Astrocyte (in vitro differentiated cells and primary cell): ENCODE measurements at regions not wholly inside any gene's neighbourhood (a gene's known extent, or its start where the extent isn't known, plus 50 kb on each side); places are given as distances from the start of the nearest gene placed in this dataset.

Experiments
- DNase-seq: peaks from one replicate; pipeline ENCODE4 v3.0.0-alpha.2; 2010; ENCODE audit warnings: low read depth
- FAIRE-seq: peaks from 2 replicates; lab custom pipeline; 2011; peaks lifted over from hg19 to GRCh38; lab: Jason Lieb, UNC
- H2AFZ ChIP-seq: 2 replicates; pipeline ENCODE4 v1.6.0; 2012; ENCODE audit warnings: low read depth, low read length, inconsistent platforms
- H3K27ac ChIP-seq: 2 replicates; pipeline ENCODE4 v1.5.1; 2011; ENCODE audit warnings: low read depth, low read length, inconsistent platforms
- H3K27me3 ChIP-seq: 2 replicates; pipeline ENCODE4 v1.6.0; 2011; ENCODE audit warnings: low read length, inconsistent platforms; ENCODE audit not compliant: insufficient read depth
- H3K36me3 ChIP-seq: 2 replicates; pipeline ENCODE4 v1.5.1; 2011; ENCODE audit warnings: low read length, inconsistent platforms; ENCODE audit not compliant: insufficient read depth
- H3K4me1 ChIP-seq: 2 replicates; pipeline ENCODE4 v1.5.1; 2011; ENCODE audit warnings: low read length, inconsistent platforms; ENCODE audit not compliant: insufficient read depth
- H3K4me2 ChIP-seq: 2 replicates; pipeline ENCODE4 v1.6.0; 2012; ENCODE audit warnings: low read length, inconsistent platforms
- H3K4me3 ChIP-seq: 2 replicates; pipeline ENCODE4 v1.5.1; 2011; ENCODE audit warnings: low read depth, mild to moderate bottlenecking, low read length, inconsistent platforms; ENCODE audit not compliant: insufficient read depth
- H3K79me2 ChIP-seq: 2 replicates; pipeline ENCODE4 v1.6.0; 2012; ENCODE audit warnings: mild to moderate bottlenecking, low read length, inconsistent platforms; ENCODE audit not compliant: insufficient read depth
- H3K9ac ChIP-seq: 2 replicates; pipeline ENCODE4 v1.6.0; 2012; ENCODE audit warnings: mild to moderate bottlenecking, low read length, inconsistent platforms
- H3K9me3 ChIP-seq: 2 replicates; pipeline ENCODE4 v1.5.1; 2012; ENCODE audit warnings: low read depth, mild to moderate bottlenecking, low read length, inconsistent platforms; ENCODE audit not compliant: insufficient read depth
- H4K20me1 ChIP-seq: 2 replicates; pipeline ENCODE4 v1.6.0; 2012; ENCODE audit warnings: low read length, inconsistent platforms; ENCODE audit not compliant: insufficient read depth
- H3K27ac Mint-ChIP-seq: one replicate; pipeline ENCODE4 v1.8.0; 2021; ENCODE audit warnings: mild to moderate bottlenecking, mixed read lengths; ENCODE audit not compliant: unreplicated experiment
- H3K27me3 Mint-ChIP-seq: one replicate; pipeline ENCODE4 v1.8.0; 2021; ENCODE audit warnings: low read depth, mixed read lengths; ENCODE audit not compliant: unreplicated experiment
- H3K36me3 Mint-ChIP-seq: one replicate; pipeline ENCODE4 v1.8.0; 2021; ENCODE audit warnings: low read depth, mixed read lengths; ENCODE audit not compliant: unreplicated experiment
- H3K4me1 Mint-ChIP-seq: one replicate; pipeline ENCODE4 v1.8.0; 2021; ENCODE audit warnings: low read depth, mixed read lengths; ENCODE audit not compliant: unreplicated experiment
- H3K4me3 Mint-ChIP-seq: one replicate; pipeline ENCODE4 v1.8.0; 2021; ENCODE audit warnings: mild to moderate bottlenecking, moderate library complexity, mixed read lengths; ENCODE audit not compliant: unreplicated experiment
- H3K9me3 Mint-ChIP-seq: one replicate; pipeline ENCODE4 v1.8.0; 2021; ENCODE audit warnings: mild to moderate bottlenecking, mixed read lengths; ENCODE audit not compliant: unreplicated experiment
- EZH2 ChIP-seq: IDR thresholded peaks from 2 replicates; pipeline ENCODE4 v1.6.1; 2012; ENCODE audit warnings: mild to moderate bottlenecking, low read length, inconsistent platforms; ENCODE audit not compliant: insufficient read depth
- TF ChIP-seq, protein P1 (sequence below): IDR thresholded peaks from 2 replicates; pipeline ENCODE4 v1.5.1; 2011; ENCODE audit warnings: low read depth, mild to moderate bottlenecking, inconsistent platforms, low read length, moderate library complexity; ENCODE audit not compliant: insufficient read depth

DNA sequence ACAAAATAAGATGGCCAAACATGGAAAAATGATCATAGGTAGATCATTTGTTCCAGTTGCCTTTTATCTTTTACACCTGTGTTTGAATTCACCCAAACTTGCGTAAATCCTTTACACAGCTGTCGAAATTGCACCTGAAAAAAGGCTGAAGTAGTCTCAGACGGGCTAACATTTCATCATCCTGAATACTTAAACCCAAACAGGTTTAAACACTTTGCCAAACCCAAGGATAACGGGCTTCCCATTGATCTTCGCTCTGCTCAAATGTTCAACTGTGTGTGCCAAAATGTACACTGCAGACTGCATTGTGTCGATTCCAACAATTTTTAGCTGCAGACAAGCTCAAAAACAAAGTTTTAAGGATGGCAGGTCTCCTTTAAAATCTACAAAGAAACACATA lies 288.7 kb upstream of the DDHD1 start:
- Mint-ChIP-seq H3K4me3 (no peak overlapping the region), H3K27ac (no peak overlapping the region), H3K9me3 (peaks cover 4% of the 10 kb centered on the region), H3K36me3 (no peaks in the 10 kb centered on the region), H3K27me3 (no peaks in the 10 kb centered on the region), H3K4me1 (no peaks in the 10 kb centered on the region)
- H3K4me1 ChIP-seq: no peaks in the 10 kb centered on the region
- no peak overlapping the region for H2AFZ ChIP-seq
- H3K79me2 ChIP-seq: no peaks in the 10 kb centered on the region
- H3K4me3 ChIP-seq: no peak overlapping the region
- TF ChIP-seq EZH2: no peak
- TF ChIP-seq, protein P1, sequence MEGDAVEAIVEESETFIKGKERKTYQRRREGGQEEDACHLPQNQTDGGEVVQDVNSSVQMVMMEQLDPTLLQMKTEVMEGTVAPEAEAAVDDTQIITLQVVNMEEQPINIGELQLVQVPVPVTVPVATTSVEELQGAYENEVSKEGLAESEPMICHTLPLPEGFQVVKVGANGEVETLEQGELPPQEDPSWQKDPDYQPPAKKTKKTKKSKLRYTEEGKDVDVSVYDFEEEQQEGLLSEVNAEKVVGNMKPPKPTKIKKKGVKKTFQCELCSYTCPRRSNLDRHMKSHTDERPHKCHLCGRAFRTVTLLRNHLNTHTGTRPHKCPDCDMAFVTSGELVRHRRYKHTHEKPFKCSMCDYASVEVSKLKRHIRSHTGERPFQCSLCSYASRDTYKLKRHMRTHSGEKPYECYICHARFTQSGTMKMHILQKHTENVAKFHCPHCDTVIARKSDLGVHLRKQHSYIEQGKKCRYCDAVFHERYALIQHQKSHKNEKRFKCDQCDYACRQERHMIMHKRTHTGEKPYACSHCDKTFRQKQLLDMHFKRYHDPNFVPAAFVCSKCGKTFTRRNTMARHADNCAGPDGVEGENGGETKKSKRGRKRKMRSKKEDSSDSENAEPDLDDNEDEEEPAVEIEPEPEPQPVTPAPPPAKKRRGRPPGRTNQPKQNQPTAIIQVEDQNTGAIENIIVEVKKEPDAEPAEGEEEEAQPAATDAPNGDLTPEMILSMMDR: no peak
- FAIRE-seq (no peak), DNase-seq (no peak)
- H3K27me3 ChIP-seq: no peaks in the 10 kb centered on the region
- no peaks in the 10 kb centered on the region for H3K36me3 ChIP-seq
- no peak overlapping the region for H3K27ac ChIP-seq
- H3K4me2 ChIP-seq: no peak overlapping the region
- no peaks in the 10 kb centered on the region for H3K9me3 ChIP-seq
- no peaks in the 10 kb centered on the region for H4K20me1 ChIP-seq
- no peak overlapping the region for H3K9ac ChIP-seq

- H3K9ac ChIP-seq: no peak overlapping the region
- no peak overlapping the region for H3K27ac ChIP-seq
- TF ChIP-seq, protein P1: no peak
- TF ChIP-seq EZH2: no peak
- no peaks in the 10 kb centered on the region for H3K27me3 ChIP-seq
- Mint-ChIP-seq H3K36me3 (no peaks in the 10 kb centered on the region), H3K9me3 (no peaks in the 10 kb centered on the region), H3K4me1 (no peaks in the 10 kb centered on the region), H3K4me3 (no peak overlapping the region), H3K27me3 (no peaks in the 10 kb centered on the region), H3K27ac (no peak overlapping the region)
- no peaks in the 10 kb centered on the region for H3K79me2 ChIP-seq
- no peaks in the 10 kb centered on the region for H3K9me3 ChIP-seq
- DNase-seq: no peak
- no peak for FAIRE-seq
- H2AFZ ChIP-seq: no peak overlapping the region
- no peak overlapping the region for H3K4me3 ChIP-seq
- no peaks in the 10 kb centered on the region for H3K36me3 ChIP-seq
- no peaks in the 10 kb centered on the region for H3K4me1 ChIP-seq
- no peaks in the 10 kb centered on the region for H4K20me1 ChIP-seq
- no peak overlapping the region for H3K4me2 ChIP-seq
These were observed 284.7 kb upstream of the DDHD1 start for GRCh38 chr14:53437858-53438257.

DNA sequence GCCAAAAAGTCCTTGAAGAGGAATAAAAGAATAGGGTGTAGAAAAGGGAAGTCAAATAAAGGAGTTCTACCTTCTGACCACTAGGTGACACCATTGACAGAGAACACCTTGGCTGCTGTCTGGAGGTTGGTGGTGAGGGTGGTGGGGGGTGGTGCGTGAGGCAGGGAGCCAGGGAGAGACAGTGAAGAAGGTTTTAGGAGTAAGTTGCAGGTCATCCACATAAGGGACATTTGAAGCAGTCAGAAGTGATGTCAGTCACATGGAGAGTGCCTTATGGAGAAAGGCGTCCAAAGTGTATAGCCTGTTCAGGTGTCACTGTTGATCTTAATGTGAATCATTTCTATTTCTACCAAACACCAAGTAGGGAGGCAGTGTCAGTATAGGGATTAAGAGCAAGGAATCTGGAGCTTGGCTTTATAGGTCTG lies 279.3 kb upstream of the DDHD1 start:
- Mint-ChIP-seq H3K27me3 (no peaks in the 10 kb centered on the region), H3K4me1 (peaks cover 7% of the 10 kb centered on the region), H3K36me3 (no peaks in the 10 kb centered on the region), H3K9me3 (no peaks in the 10 kb centered on the region), H3K4me3 (no peak overlapping the region), H3K27ac (no peak overlapping the region)
- Histone ChIP-seq H3K9ac (no peak overlapping the region), H3K4me3 (no peak overlapping the region), H4K20me1 (no peaks in the 10 kb centered on the region), H3K36me3 (no peaks in the 10 kb centered on the region), H3K27ac (no peak overlapping the region), H3K79me2 (no peaks in the 10 kb centered on the region), H3K9me3 (no peaks in the 10 kb centered on the region), H3K4me2 (no peak overlapping the region), H3K4me1 (peaks cover 3% of the 10 kb centered on the region), H3K27me3 (no peaks in the 10 kb centered on the region), H2AFZ (no peak overlapping the region)
- DNase-seq: peak; percentile 22
- TF ChIP-seq, protein P1: peak; percentile 68
- no peak for TF ChIP-seq EZH2
- FAIRE-seq: no peak
